ENCODE measurements at regions not wholly inside any gene's neighbourhood (a gene's known extent, or its start where the extent isn't known, plus 50 kb on each side); places are given as distances from the start of the nearest gene placed in this dataset.
"Not testable (repeated sequence)": the region's sequence is repeated elsewhere in the genome, so short reads cannot be mapped to it uniquely, and the experiment has no call there.

GRCh38 chr11:22930816-22931594, 70.7 kb upstream of the CCDC179 start:
- DNase-seq (ENCODE audit: low read depth in 2 of 2) = no peak
- TF ChIP-seq, protein P1, sequence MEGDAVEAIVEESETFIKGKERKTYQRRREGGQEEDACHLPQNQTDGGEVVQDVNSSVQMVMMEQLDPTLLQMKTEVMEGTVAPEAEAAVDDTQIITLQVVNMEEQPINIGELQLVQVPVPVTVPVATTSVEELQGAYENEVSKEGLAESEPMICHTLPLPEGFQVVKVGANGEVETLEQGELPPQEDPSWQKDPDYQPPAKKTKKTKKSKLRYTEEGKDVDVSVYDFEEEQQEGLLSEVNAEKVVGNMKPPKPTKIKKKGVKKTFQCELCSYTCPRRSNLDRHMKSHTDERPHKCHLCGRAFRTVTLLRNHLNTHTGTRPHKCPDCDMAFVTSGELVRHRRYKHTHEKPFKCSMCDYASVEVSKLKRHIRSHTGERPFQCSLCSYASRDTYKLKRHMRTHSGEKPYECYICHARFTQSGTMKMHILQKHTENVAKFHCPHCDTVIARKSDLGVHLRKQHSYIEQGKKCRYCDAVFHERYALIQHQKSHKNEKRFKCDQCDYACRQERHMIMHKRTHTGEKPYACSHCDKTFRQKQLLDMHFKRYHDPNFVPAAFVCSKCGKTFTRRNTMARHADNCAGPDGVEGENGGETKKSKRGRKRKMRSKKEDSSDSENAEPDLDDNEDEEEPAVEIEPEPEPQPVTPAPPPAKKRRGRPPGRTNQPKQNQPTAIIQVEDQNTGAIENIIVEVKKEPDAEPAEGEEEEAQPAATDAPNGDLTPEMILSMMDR (IDR thresholded peaks at IDR 0.05; ENCODE audit: low read depth, low read length) = no peak

DNA sequence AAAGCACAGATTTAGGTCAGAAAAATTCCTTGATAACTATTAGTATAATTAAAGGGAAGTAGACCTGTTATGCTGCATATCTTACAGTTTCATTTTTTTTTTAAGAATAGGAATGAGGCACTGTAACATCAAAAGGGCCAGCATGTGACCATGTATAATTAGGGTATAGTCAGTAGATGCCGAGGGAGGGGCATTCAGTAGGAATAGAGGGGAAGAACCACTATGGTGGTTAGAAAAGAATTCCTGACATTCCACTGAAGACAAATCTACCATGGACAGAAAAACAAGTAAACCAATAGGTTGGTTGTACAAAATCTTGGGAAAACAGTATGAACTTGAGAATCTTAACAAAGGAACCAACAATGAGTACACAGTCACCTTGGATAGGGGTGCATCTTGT, 78.4 kb upstream of the CCDC179 start:
- DNase-seq (ENCODE audit: low read depth in 2 of 2) = no peak
- no peak overlapping the region for H3K4me3 ChIP-seq (replicated peaks in 1 of 2; ENCODE audit: low read depth in 2 of 2, low read length in 2 of 2)
- TF ChIP-seq, protein P1 (IDR thresholded peaks at IDR 0.05; ENCODE audit: low read depth, low read length) = no peak

More at GRCh38 chr11:22930816-22931594, 70.7 kb upstream of the CCDC179 start:
- no peak overlapping the region for H3K4me3 ChIP-seq (replicated peaks in 1 of 2; ENCODE audit: low read depth in 2 of 2, low read length in 2 of 2)

GRCh38 chr11:22941544-22941943, 81.3 kb upstream of the CCDC179 start:
- H3K4me3 ChIP-seq (replicated peaks in 1 of 2; ENCODE audit: low read depth in 2 of 2, low read length in 2 of 2); DNase-seq (ENCODE audit: low read depth in 2 of 2): not testable (repeated sequence)

GRCh38 chr11:22957786-22958185, 97.5 kb upstream of the CCDC179 start:
- H3K4me3 ChIP-seq (replicated peaks in 1 of 2; ENCODE audit: low read depth in 2 of 2, low read length in 2 of 2) = no peak overlapping the region
- no peak for DNase-seq (ENCODE audit: low read depth in 2 of 2)
- TF ChIP-seq, protein P1 (IDR thresholded peaks at IDR 0.05; ENCODE audit: low read depth, low read length) = no peak

DNA sequence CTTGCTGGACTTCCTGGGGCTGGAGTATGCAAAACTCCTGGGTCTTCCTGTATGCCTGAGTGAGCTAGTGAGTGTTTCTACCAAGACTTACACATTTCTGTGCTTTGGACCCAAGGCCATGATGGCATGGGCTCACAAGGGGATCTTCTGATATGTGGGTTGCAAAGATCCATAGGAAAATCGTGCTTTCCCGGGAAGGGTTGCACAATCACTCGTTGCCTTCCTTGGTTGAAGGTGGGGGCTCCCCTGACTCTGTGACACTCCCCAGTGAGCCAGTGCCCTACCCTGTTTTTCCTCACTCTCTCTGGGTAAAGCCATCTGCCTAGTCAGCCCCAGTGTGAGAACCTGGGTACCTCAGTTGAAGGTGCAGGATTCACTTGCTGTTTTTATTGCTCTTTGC, 114.0 kb upstream of the CCDC179 start:
- TF ChIP-seq, protein P1 (IDR thresholded peaks at IDR 0.05; ENCODE audit: low read depth, low read length) = no peak
- no peak overlapping the region for H3K4me3 ChIP-seq (replicated peaks in 1 of 2; ENCODE audit: low read depth in 2 of 2, low read length in 2 of 2)
- no peak for DNase-seq (ENCODE audit: low read depth in 2 of 2)

DNA sequence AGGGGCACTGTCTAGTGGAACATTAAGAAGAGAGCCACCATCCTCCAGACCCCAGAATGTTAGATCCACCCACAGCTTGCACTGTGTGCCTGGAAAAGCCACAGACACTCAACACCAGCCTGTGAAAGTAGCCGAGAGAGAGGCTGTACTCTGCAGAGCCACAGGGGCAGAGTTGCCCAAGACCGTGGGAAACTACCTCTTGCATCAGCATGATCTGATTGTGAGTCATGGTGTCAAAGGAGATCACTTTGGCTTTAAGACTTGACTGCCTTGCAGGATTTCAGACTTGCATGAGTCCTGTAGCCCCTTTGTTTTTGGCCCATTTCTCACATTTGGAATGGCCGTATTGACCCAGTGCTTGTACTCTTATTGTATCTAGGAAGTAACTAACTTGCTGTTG, 115.9 kb upstream of the CCDC179 start:
- DNase-seq (ENCODE audit: low read depth in 2 of 2) = peak; percentile 47 to 80
- H3K4me3 ChIP-seq (replicated peaks in 1 of 2; ENCODE audit: low read depth in 2 of 2, low read length in 2 of 2) = no peak overlapping the region
- TF ChIP-seq, protein P1 (IDR thresholded peaks at IDR 0.05; ENCODE audit: low read depth, low read length) = no peak

DNA sequence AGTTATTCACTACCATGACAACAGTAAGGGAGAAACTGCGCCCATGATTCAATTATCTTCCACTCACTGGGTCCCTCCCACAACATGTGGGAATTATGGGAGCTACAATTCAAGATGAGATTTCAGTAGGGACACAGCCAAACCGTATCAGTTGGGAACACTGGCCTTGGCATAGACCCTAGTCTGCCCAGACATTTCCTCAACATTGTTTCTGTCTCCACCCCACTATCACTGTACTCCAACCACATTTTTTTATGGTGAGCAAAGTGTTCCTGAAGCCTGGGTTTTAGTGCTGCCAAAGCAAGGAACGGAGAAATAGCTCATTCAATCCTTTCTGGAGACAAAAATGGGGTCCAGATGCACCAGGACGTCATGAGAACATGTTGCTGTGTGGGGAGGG, 122.6 kb upstream of the CCDC179 start:
- no peak overlapping the region for H3K4me3 ChIP-seq (replicated peaks in 1 of 2; ENCODE audit: low read depth in 2 of 2, low read length in 2 of 2)
- TF ChIP-seq, protein P1 (IDR thresholded peaks at IDR 0.05; ENCODE audit: low read depth, low read length) = no peak
- no peak for DNase-seq (ENCODE audit: low read depth in 2 of 2)

All from cardiac fibroblast (primary cell).